Upper lobe of left lung (tissue), 6 donors: ENCODE measurements at regions not wholly inside any gene's neighbourhood (a gene's known extent, or its start where the extent isn't known, plus 50 kb on each side); places are given as distances from the start of the nearest gene placed in this dataset.
A peak's percentile ranks its signal among the peaks of the same experiment; 100 is the strongest.

ENCODE experiments used
- ATAC-seq, 2 donors: fragments of 200-7000 bp; cut with Tn5 transposase; one replicate each; pipeline ENCODE4 v1.9.1; 2022; ENCODE audit warnings: mild to moderate bottlenecking in 2 of 2, moderate library complexity in 2 of 2; ENCODE audit not compliant: low FRiP score in 2 of 2
- DNase-seq, 2 donors: peaks; one replicate each; pipeline ENCODE4 v3.0.0-alpha.2; 2019 to 2020
- H3K27ac ChIP-seq, 4 donors: fragments of 200-600 bp; sonication (generic); one replicate each; pipeline ENCODE4 v1.5.1; 2016 to 2019
- H3K27me3 ChIP-seq, 4 donors: fragments of 200-600 bp; sonication (generic); one replicate each; pipeline ENCODE4 v1.5.1; 2017 to 2019
- H3K36me3 ChIP-seq, 4 donors: fragments of 200-600 bp; sonication (generic); one replicate each; pipeline ENCODE4 v1.5.1; 2016 to 2019
- H3K4me1 ChIP-seq, 4 donors: fragments of 200-600 bp; sonication (generic); one replicate each; pipeline ENCODE4 v1.5.1; 2018 to 2019
- H3K4me3 ChIP-seq, 4 donors: fragments of 200-600 bp; sonication (generic); one replicate each; pipeline ENCODE4 v1.5.1; 2017 to 2019; ENCODE audit warnings: mild to moderate bottlenecking in 2 of 4, moderate library complexity in 1 of 4
- H3K9me3 ChIP-seq, 4 donors: fragments of 200-600 bp; sonication (generic); one replicate each; pipeline ENCODE4 v1.5.1; 2018 to 2019
- EP300 ChIP-seq, 4 donors: sonication (generic); formaldehyde crosslinking; IDR thresholded peaks; one replicate each; pipeline ENCODE4 v1.5.1; 2017; ENCODE audit warnings: antibody characterized with exemption in 4 of 4, control low read depth in 2 of 4
- POLR2A ChIP-seq, 4 donors: fragments of 450-650 bp; IDR thresholded peaks; one replicate each; pipeline ENCODE4 v1.5.1; 2016 to 2017; ENCODE audit warnings: antibody characterized with exemption in 4 of 4, mild to moderate bottlenecking in 2 of 4
- POLR2AphosphoS5 ChIP-seq, 2 donors: sonication (generic); formaldehyde crosslinking; IDR thresholded peaks; one replicate each; pipeline ENCODE4 v1.5.1; 2017; ENCODE audit warnings: antibody characterized with exemption in 2 of 2
- WGBS, 2 donors: methylation state at CpG; one replicate each; pipeline ENCODE4 v1.1.5; 2017 to 2018; 5-methylcytosine and 5-hydroxymethylcytosine counted together
- TF ChIP-seq, protein P1 (sequence below), 6 experiments: fragments of 450-650 bp in 4 of 6; fragments of 200-600 bp in 2 of 6; sonication (generic) in 2 of 6; IDR thresholded peaks; one replicate each; pipeline ENCODE4 v1.5.1; 2016 to 2019; ENCODE audit warnings: antibody characterized with exemption in 6 of 6
- donor health status: DM: no; HTN: no; CAD: no; lungs with moderate emphysema.
- donor health status: DM: no; HTN: yes; CAD: no; lungs with severe emphysema.

DNA sequence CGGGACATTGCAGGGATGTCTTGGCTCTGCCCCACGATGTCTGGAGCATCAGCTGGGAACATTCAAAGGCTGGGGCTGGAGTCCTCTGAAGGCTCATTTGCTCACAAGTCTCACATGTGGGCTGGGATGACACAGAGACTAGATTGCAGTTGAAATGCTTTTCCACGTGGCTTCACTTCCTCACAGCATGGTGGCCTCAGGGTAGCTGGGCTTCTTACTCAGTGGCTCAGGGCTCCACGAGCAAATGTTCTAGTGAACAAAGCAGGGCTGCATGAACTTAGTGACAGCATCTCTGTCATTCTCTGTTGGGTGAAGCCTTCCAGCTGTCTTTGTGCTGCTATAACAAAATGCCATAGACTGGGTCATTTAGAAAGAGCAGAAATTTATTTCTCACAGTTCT is 247.0 kb upstream of the POU3F1 start:
- Histone ChIP-seq H3K27ac (no peak overlapping the region), H3K36me3 (no peaks in the 10 kb centered on the region), H3K4me1 (peaks cover 0 to 8% (median 2%) of the 10 kb centered on the region in 4 donors), H3K27me3 (no peaks in the 10 kb centered on the region), H3K4me3 (no peak overlapping the region), H3K9me3 (no peaks in the 10 kb centered on the region)
- DNase-seq (no peak), ATAC-seq (no peak)
- 67 to 77% methylated on average over 4 of the region's 4 CpGs for WGBS, 2 donors
- TF ChIP-seq POLR2A (IDR thresholded peaks at IDR 0.05), result no peak
- TF ChIP-seq, protein P1, sequence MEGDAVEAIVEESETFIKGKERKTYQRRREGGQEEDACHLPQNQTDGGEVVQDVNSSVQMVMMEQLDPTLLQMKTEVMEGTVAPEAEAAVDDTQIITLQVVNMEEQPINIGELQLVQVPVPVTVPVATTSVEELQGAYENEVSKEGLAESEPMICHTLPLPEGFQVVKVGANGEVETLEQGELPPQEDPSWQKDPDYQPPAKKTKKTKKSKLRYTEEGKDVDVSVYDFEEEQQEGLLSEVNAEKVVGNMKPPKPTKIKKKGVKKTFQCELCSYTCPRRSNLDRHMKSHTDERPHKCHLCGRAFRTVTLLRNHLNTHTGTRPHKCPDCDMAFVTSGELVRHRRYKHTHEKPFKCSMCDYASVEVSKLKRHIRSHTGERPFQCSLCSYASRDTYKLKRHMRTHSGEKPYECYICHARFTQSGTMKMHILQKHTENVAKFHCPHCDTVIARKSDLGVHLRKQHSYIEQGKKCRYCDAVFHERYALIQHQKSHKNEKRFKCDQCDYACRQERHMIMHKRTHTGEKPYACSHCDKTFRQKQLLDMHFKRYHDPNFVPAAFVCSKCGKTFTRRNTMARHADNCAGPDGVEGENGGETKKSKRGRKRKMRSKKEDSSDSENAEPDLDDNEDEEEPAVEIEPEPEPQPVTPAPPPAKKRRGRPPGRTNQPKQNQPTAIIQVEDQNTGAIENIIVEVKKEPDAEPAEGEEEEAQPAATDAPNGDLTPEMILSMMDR (IDR thresholded peaks at IDR 0.05), result no peak
- TF ChIP-seq EP300 (IDR thresholded peaks at IDR 0.05), result no peak
- TF ChIP-seq POLR2AphosphoS5 (IDR thresholded peaks at IDR 0.05), result no peak

DNA sequence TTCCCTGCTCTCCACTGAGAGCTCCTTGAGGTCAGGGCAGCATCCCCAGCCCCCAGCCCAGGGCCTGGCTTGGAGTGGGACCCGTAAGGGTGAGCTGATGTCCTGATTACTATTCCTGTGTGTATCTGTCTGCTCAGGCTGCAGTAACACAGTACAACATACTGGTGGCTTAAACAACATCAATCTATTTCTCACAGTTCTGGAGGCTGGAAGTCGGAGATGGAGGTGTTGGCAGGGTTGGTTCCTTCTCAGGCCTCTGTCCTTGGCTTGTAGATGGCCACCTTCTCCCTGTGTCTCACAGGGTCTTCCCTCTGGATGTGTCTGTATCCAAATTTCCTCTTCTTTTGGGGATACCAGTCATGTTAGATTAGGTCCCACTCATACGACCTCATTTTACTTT is 246.4 kb upstream of the POU3F1 start:
- peaks cover 0 to 8% (median 2%) of the 10 kb centered on the region in 4 donors for H3K4me1 ChIP-seq
- no peaks in the 10 kb centered on the region for H3K9me3 ChIP-seq
- 87 to 90% methylated on average over 3 of the region's 3 CpGs for WGBS, 2 donors
- TF ChIP-seq, protein P1 (IDR thresholded peaks at IDR 0.05), result no peak
- TF ChIP-seq POLR2AphosphoS5 (IDR thresholded peaks at IDR 0.05) (no peak), POLR2A (IDR thresholded peaks at IDR 0.05) (no peak), EP300 (IDR thresholded peaks at IDR 0.05) (no peak)
- no peak overlapping the region for H3K4me3 ChIP-seq
- ATAC-seq (no peak), DNase-seq (no peak)
- no peak overlapping the region for H3K27ac ChIP-seq
- no peaks in the 10 kb centered on the region for H3K27me3 ChIP-seq
- no peaks in the 10 kb centered on the region for H3K36me3 ChIP-seq

DNA sequence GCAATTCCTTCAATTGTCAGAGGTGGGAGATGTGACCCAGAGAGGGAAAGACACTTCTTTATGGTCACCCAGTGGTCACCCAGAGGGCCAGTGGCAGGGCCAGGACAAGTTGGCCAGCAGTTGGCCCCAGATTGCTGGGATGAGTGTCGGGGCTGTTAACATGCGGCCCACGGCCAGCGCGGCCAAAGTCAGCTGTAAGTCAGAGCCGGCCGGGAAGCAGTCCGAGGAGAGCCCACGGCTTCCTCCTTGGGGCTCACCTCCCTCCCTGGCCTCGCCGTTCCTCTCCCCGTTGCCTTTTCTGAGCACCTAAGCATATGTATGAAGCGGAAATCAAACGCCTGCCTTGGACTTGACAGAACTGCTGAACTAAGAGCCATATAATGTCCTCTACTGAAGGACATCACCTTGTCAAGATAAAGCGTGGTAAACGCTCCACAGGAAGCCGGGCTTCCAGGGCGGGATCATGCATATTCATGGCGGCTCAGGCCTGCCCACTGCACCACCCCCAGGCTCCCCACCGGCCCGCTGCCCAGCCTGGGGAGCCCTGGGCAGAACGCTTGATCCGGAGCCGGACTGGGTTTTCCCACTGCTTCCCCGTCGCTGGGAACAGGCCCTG is 245.4 kb upstream of the POU3F1 start:
- peak overlapping the region in 1 of 4 donors; percentile 10 for H3K4me3 ChIP-seq
- no peaks in the 10 kb centered on the region for H3K27me3 ChIP-seq
- no peak overlapping the region for H3K27ac ChIP-seq
- no peak for DNase-seq
- no peaks in the 10 kb centered on the region for H3K9me3 ChIP-seq
- WGBS, 2 donors, result 21 to 34% methylated on average over 15 to 23 of the region's 26 CpGs
- peak; percentile 35 to 57 for ATAC-seq
- H3K36me3 ChIP-seq, result no peaks in the 10 kb centered on the region
- TF ChIP-seq, protein P1 (IDR thresholded peaks at IDR 0.05), result no peak
- TF ChIP-seq POLR2AphosphoS5 (IDR thresholded peaks at IDR 0.05) (no peak), POLR2A (IDR thresholded peaks at IDR 0.05) (no peak), EP300 (IDR thresholded peaks at IDR 0.05) (no peak)
- peaks cover 0 to 8% (median 2%) of the 10 kb centered on the region in 4 donors for H3K4me1 ChIP-seq

DNA sequence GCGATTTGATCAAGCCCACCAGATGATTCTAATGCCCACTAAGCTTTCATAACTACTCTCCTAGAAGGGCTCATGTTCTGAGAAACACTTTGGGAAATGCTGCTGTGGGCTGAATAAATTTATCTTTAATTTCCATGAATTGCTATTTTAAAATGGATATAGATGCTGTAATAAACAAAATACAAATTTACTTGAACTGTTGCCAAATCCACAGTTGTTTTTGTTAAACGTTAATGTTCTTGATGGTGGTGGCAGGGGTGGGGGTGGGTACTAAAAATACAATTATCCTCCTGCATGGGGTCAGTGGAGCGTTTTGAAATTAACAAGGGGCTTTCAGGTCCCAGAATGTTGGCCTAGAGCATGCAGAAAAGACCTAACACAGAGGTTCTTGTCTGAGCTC is 244.7 kb upstream of the POU3F1 start:
- H3K4me3 ChIP-seq, result no peak overlapping the region
- no peaks in the 10 kb centered on the region for H3K36me3 ChIP-seq
- WGBS, 2 donors, result 46 to 54% methylated on average over 3 of the region's 3 CpGs
- ATAC-seq (no peak), DNase-seq (no peak)
- H3K27me3 ChIP-seq, result no peaks in the 10 kb centered on the region
- H3K9me3 ChIP-seq, result no peaks in the 10 kb centered on the region
- H3K4me1 ChIP-seq, result peaks cover 0 to 8% (median 2%) of the 10 kb centered on the region in 4 donors
- no peak overlapping the region for H3K27ac ChIP-seq
- TF ChIP-seq EP300 (IDR thresholded peaks at IDR 0.05), result no peak

DNA sequence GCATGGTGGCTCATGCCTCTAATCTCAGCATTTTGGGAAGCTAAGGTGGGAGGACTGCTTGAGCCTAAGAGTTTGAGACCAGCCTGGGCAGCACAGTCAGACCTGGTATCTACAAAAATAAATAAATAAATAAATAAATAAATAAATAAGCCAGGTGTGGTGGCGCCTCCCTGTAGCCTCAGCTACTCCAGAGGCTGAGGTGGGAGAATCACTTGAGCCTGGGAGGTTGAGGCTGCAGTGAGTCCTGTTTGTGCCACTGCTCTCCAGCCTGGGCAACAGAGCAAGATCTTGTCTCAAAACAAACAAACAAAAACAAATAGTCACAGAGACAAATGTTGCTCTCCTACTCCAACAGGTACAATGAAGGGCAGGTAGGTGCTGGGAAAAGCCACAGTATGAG is 242.4 kb upstream of the POU3F1 start:
- ATAC-seq (no peak), DNase-seq (no peak)
- Histone ChIP-seq H3K27ac (no peak overlapping the region), H3K4me1 (peaks cover 0 to 8% (median 2%) of the 10 kb centered on the region in 4 donors), H3K36me3 (no peaks in the 10 kb centered on the region), H3K4me3 (no peak overlapping the region), H3K27me3 (no peaks in the 10 kb centered on the region), H3K9me3 (no peaks in the 10 kb centered on the region)
- WGBS, 2 donors, result 83 to 100% methylated on average over 1 of the region's 1 CpG
- no peak for TF ChIP-seq POLR2AphosphoS5 (IDR thresholded peaks at IDR 0.05)
- TF ChIP-seq, protein P1 (IDR thresholded peaks at IDR 0.05), result no peak
- no peak for TF ChIP-seq POLR2A (IDR thresholded peaks at IDR 0.05)
- no peak for TF ChIP-seq EP300 (IDR thresholded peaks at IDR 0.05)
